MV-4-11 (cell line): ENCODE measurements at regions not wholly inside any gene's neighbourhood (a gene's known extent, or its start where the extent isn't known, plus 50 kb on each side); places are given as distances from the start of the nearest gene placed in this dataset.

Source experiments
- DNase-seq: peaks from one replicate; lab custom pipeline; 2025; lab: John Stamatoyannopoulos, UW

- DNase-seq: no peak
Measured at GRCh38 chr10:47143473-47143872, 156.5 kb upstream of the GDF10 start.

- no peak for DNase-seq
Measured at GRCh38 chr10:47144525-47144924, 155.5 kb upstream of the GDF10 start.

GRCh38 chr10:47145290-47145934 lies 154.6 kb upstream of the GDF10 start:
- DNase-seq: no peak

GRCh38 chr10:47146572-47146971 lies 153.4 kb upstream of the GDF10 start:
- DNase-seq: peak; percentile 3

- no peak for DNase-seq
Measured at GRCh38 chr10:47147186-47147585, 152.8 kb upstream of the GDF10 start.

- DNase-seq: no peak
Measured at GRCh38 chr10:47150581-47150980, 149.4 kb upstream of the GDF10 start.

DNA sequence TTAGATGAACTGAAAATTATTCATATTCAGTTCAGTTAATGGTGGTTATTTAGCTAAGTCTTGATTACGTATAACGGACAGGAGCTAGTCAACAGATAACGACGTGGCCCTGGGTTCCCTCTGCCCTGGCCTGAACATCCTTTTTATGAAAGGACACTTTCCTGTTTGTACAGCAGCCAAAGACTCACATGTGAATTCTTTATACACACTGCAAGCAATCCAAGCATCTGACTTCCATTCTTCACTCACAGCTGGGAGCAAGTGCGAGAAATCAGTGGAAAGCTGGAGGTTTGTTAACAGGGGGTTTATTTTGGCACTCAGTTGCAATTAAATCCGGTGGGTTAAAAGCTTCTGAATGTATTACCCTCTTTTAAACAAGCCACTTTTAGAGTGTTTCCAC lies 148.1 kb upstream of the GDF10 start:
- DNase-seq: no peak

DNA sequence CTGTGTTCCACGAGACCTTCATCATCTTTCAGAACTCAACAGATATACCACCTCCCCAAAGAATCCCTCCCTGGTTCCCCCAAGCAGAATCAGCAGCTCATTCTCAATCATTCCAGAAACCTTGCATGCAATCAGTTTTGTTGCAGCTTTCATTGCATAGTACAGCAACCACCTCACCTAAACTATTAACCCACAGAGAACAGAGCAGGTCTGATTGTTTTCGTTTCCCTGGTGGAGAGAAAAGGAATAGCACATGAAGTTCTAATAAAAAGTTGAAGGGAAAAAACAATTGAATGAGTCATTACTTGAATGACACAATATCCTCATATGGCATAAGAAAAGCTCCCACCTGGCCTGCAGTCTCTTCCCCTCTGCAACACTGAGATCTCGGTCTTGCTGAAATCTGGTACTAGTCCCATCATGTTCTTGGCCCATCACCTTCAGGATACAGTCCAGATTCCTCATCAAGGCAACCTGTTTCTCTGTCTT lies 147.1 kb upstream of the GDF10 start:
- DNase-seq: peak; percentile 51

DNA sequence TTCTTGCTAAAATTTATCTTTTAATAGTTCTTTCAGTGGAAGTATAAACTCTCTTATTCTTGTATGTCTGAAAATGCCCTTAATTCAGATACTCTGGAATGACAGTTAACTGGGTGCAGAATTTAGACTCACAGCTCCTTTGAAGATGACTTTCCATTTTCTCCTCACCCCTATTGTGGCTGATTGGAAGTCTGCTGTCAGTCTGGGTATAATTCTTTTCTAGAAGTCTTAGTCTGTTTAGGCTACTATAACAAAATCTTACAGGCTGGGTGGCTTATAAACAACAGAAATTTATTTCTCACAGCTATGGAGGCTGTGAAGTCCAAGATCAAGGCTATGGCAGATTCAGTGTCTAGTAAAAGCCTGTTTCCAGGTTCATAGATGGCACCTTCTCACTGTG lies 145.2 kb upstream of the GDF10 start:
- DNase-seq: no peak

- no peak for DNase-seq
Measured at GRCh38 chr10:47156873-47157272, 143.1 kb upstream of the GDF10 start.

GRCh38 chr10:47158116-47159071 lies 141.6 kb upstream of the GDF10 start:
- DNase-seq: no peak

GRCh38 chr10:47159361-47160260 lies 140.4 kb upstream of the GDF10 start:
- no peak for DNase-seq

- no peak for DNase-seq
Measured at GRCh38 chr10:47160261-47160908, 139.6 kb upstream of the GDF10 start.

- peak; percentile 87 for DNase-seq
Measured at GRCh38 chr10:47160967-47161366, 139.0 kb upstream of the GDF10 start.

DNA sequence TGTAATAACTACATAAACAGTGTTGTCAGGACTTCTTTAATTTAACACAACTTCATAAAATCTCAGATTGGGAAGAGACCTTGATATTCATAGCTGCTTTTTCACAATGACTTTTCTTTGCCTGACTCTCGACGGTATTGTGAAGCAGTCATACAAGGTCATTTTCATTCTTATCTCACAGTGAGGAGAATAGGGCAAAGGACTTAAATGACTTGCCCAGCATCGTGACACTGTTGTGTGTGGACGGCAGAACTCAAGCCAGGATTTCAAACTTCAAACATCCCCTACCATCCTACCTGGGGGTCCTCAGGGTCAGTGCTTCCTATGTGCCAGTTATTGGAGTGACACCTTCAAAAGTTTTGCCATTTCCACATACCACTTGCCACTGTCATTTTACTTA lies 138.5 kb upstream of the GDF10 start:
- DNase-seq: no peak

DNA sequence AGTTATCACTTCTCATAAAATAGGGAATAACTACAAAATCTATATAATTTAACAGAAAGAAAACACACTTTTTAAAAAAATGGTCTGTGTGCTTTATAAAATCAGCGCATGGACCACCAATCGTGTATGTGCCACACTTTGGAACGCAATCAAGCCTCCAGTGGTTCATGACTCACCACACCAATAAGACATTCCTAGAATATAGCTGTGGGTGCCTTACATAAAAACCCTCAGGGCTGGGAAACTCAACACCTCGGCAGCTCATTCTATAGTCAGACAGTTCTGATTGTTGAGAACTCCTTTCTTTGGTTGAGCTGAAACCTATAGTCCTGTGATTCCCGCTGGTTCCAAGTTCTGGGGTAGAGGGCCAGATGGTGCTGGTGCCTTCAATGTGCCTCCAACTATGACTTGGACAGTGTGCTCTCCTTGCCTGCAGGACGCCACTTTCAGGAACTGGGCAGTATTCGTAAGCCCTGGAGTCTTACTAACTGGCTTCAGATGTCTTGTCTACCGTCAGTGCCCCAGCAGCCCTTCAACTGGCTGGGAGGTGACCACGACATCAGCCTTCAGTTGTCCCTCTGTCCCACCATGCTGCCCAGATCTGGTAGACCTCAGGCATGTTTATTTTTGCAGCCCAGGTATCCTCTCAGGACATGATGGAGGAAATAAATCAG lies 135.7 kb upstream of the GDF10 start:
- DNase-seq: peak; percentile 47

DNA sequence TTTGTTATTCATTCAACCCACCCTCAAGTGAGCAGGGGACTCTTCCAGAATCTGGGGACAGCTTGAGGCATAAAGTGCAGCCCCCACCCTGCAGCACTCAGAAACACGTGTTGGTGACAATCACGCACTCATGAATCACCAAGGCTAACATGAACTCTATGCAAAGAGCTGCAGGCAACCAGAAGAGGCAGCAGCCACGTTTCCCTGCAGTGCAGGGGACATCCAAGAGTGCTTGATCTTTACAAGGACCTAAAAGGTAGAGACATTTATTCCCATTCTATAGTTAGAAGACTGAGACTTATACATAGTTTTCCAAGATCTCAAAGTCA lies 135.2 kb upstream of the GDF10 start:
- no peak for DNase-seq

- DNase-seq: no peak
Measured at GRCh38 chr10:47165168-47165710, 134.8 kb upstream of the GDF10 start.

- peak; percentile 98 for DNase-seq
Measured at GRCh38 chr10:47165711-47166404, 134.1 kb upstream of the GDF10 start.

DNA sequence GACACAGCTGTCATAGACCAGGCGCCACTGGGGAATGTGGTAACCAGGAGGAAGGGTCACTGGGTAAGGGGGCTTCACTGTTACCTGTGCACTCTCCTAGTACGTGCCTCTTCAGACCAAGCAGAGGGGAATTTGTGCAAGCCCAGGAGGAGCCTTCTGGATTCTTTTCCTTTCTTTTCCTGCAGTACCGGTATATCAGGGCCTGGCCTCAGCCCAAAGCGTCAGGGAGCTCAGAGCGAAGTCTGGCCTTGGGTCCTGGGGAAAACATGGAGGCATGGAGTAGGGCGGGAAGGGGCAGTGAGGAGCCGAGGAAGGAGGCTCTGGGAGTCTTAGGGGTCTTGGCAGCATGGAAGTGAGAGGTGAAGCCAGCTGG lies 133.6 kb upstream of the GDF10 start:
- no peak for DNase-seq
